Hepatocyte (in vitro differentiated cells): ENCODE measurements at regions not wholly inside any gene's neighbourhood (a gene's known extent, or its start where the extent isn't known, plus 50 kb on each side); places are given as distances from the start of the nearest gene placed in this dataset.

ENCODE experiments used
- EZH2 ChIP-seq: fragments of 200-600 bp; sonication (generic); IDR thresholded peaks from 2 replicates; pipeline ENCODE4 v1.6.1; 2016; ENCODE audit warnings: antibody characterized with exemption, mild to moderate bottlenecking, borderline replicate concordance
- EZH2phosphoT487 ChIP-seq: fragments of 200-600 bp; sonication (generic); IDR thresholded peaks from one replicate; pipeline ENCODE4 v1.6.1; 2018; ENCODE audit warnings: antibody characterized with exemption, mild to moderate bottlenecking, low read depth, moderate library complexity; ENCODE audit not compliant: unreplicated experiment, severe bottlenecking
- TF ChIP-seq, protein P1 (sequence below): fragments of 200-600 bp; sonication (generic); IDR thresholded peaks from 2 replicates; pipeline ENCODE4 v1.5.1; 2016; ENCODE audit warnings: antibody characterized with exemption, mild to moderate bottlenecking; ENCODE audit not compliant: poor library complexity

GRCh38 chr4:29081234-29081955 is 1638.8 kb upstream of the PCDH7 start:
- TF ChIP-seq, protein P1, sequence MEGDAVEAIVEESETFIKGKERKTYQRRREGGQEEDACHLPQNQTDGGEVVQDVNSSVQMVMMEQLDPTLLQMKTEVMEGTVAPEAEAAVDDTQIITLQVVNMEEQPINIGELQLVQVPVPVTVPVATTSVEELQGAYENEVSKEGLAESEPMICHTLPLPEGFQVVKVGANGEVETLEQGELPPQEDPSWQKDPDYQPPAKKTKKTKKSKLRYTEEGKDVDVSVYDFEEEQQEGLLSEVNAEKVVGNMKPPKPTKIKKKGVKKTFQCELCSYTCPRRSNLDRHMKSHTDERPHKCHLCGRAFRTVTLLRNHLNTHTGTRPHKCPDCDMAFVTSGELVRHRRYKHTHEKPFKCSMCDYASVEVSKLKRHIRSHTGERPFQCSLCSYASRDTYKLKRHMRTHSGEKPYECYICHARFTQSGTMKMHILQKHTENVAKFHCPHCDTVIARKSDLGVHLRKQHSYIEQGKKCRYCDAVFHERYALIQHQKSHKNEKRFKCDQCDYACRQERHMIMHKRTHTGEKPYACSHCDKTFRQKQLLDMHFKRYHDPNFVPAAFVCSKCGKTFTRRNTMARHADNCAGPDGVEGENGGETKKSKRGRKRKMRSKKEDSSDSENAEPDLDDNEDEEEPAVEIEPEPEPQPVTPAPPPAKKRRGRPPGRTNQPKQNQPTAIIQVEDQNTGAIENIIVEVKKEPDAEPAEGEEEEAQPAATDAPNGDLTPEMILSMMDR = peak; percentile 49
- TF ChIP-seq EZH2 (no peak), EZH2phosphoT487 (no peak)
